Prostate gland (tissue), 2 donors: ENCODE measurements at regions not wholly inside any gene's neighbourhood (a gene's known extent, or its start where the extent isn't known, plus 50 kb on each side); places are given as distances from the start of the nearest gene placed in this dataset.

ENCODE experiments used
- DNase-seq: peaks from one replicate; pipeline ENCODE4 v3.0.0-alpha.2; 2019; ENCODE audit warnings: low spot score
- H3K27ac ChIP-seq, 2 donors: fragments of 200-600 bp; sonication (generic); 2 replicates each; pipeline ENCODE4 v1.5.1; 2017 to 2019
- H3K27me3 ChIP-seq: fragments of 200-600 bp; sonication (generic); replicated peaks from 2 replicates; pipeline ENCODE4 v1.5.1; 2019; ENCODE audit not compliant: insufficient read depth
- H3K36me3 ChIP-seq, 2 donors: fragments of 200-600 bp; sonication (generic); 1 replicate in 1 of 2; 2 replicates in 1 of 2; pipeline versions ENCODE4 v1.5.1 to v1.8.1; 2017 to 2019
- H3K4me1 ChIP-seq: fragments of 200-600 bp; sonication (generic); replicated peaks from 2 replicates; pipeline ENCODE4 v1.5.1; 2019
- H3K4me3 ChIP-seq, 2 donors: fragments of 200-600 bp; sonication (generic); 2 replicates each; pipeline ENCODE4 v1.5.1; 2017 to 2019
- H3K9me3 ChIP-seq: fragments of 200-600 bp; sonication (generic); 2 replicates; pipeline ENCODE4 v1.5.1; 2017
- POLR2A ChIP-seq: fragments of 450-650 bp; IDR thresholded peaks from one replicate; pipeline ENCODE4 v1.6.1; 2016; ENCODE audit warnings: antibody characterized with exemption, mild to moderate bottlenecking
- POLR2AphosphoS5 ChIP-seq: sonication (generic); formaldehyde crosslinking; IDR thresholded peaks from one replicate; pipeline ENCODE4 v1.6.1; 2017; ENCODE audit warnings: antibody characterized with exemption
- WGBS: methylation state at CpG from one replicate; pipeline ENCODE4 v1.1.5; 2018; 5-methylcytosine and 5-hydroxymethylcytosine counted together
- intact Hi-C: fragments of 100-400 bp; cut with DNase I; formaldehyde crosslinking; loops from one replicate; pipeline ENCODE4 v1.14.2; 2022
- TF ChIP-seq, protein P1 (sequence below), 4 experiments: fragments of 200-600 bp in 2 of 4; fragments of 450-650 bp in 2 of 4; sonication (generic) in 2 of 4; IDR thresholded peaks; 1 replicate in 3 of 4; 2 replicates in 1 of 4; pipeline ENCODE4 v1.5.1; 2016 to 2019; ENCODE audit warnings: antibody characterized with exemption in 4 of 4, mild to moderate bottlenecking in 2 of 4, moderate library complexity in 2 of 4

- intact Hi-C loops = no loop called here
- DNase-seq = no peak
- Histone ChIP-seq H3K36me3 (no peaks in the 10 kb centered on the region), H3K9me3 (no peaks in the 10 kb centered on the region), H3K27ac (no peak overlapping the region), H3K4me1 (no peaks in the 10 kb centered on the region), H3K27me3 (no peaks in the 10 kb centered on the region), H3K4me3 (no peak overlapping the region)
- 76% methylated on average over 1 of the region's 1 CpG for WGBS
- no peak for TF ChIP-seq POLR2A
- no peak for TF ChIP-seq POLR2AphosphoS5
- TF ChIP-seq, protein P1, sequence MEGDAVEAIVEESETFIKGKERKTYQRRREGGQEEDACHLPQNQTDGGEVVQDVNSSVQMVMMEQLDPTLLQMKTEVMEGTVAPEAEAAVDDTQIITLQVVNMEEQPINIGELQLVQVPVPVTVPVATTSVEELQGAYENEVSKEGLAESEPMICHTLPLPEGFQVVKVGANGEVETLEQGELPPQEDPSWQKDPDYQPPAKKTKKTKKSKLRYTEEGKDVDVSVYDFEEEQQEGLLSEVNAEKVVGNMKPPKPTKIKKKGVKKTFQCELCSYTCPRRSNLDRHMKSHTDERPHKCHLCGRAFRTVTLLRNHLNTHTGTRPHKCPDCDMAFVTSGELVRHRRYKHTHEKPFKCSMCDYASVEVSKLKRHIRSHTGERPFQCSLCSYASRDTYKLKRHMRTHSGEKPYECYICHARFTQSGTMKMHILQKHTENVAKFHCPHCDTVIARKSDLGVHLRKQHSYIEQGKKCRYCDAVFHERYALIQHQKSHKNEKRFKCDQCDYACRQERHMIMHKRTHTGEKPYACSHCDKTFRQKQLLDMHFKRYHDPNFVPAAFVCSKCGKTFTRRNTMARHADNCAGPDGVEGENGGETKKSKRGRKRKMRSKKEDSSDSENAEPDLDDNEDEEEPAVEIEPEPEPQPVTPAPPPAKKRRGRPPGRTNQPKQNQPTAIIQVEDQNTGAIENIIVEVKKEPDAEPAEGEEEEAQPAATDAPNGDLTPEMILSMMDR (IDR thresholded peaks at IDR 0.05) = no peak
These were observed 94.4 kb downstream of the DTWD1 start for GRCh38 chr15:49715211-49715610.

DNA sequence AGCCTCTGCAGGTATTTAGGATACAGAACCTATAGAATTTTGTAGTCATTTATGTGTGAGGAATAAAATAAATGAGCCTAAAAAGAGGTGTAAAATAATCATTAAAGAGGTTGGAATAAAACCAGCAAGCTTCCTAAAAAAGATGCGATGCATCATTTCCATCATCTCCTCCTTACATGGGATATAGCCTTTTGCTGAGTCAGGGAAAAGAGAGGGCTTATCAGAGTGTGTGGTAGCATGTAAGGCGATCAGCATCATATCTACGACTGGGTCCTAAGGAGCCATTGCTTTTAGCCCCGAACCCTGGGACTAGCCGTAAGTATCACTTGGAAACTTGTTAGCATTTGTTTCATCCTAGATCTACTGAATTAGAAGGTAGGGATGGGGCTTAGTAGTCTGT, 94.9 kb downstream of the DTWD1 start:
- no peaks in the 10 kb centered on the region for H3K36me3 ChIP-seq
- no peak overlapping the region for H3K4me3 ChIP-seq
- H3K27ac ChIP-seq = no peak overlapping the region
- no peaks in the 10 kb centered on the region for H3K27me3 ChIP-seq
- DNase-seq = no peak
- no peaks in the 10 kb centered on the region for H3K9me3 ChIP-seq
- WGBS = 96% methylated on average over 5 of the region's 5 CpGs
- intact Hi-C loops = no loop called here
- TF ChIP-seq POLR2AphosphoS5 (no peak), POLR2A (no peak)
- TF ChIP-seq, protein P1 (IDR thresholded peaks at IDR 0.05) = no peak
- H3K4me1 ChIP-seq = no peaks in the 10 kb centered on the region

- intact Hi-C loops = no loop called here
- H3K9me3 ChIP-seq = no peaks in the 10 kb centered on the region
- H3K36me3 ChIP-seq = no peaks in the 10 kb centered on the region
- TF ChIP-seq POLR2A (no peak), POLR2AphosphoS5 (no peak)
- TF ChIP-seq, protein P1 (IDR thresholded peaks at IDR 0.05) = no peak
- no peak for DNase-seq
- no peak overlapping the region for H3K4me3 ChIP-seq
- no peaks in the 10 kb centered on the region for H3K4me1 ChIP-seq
- WGBS = 79% methylated on average over 2 of the region's 2 CpGs
- H3K27ac ChIP-seq = no peak overlapping the region
- H3K27me3 ChIP-seq = no peaks in the 10 kb centered on the region
These were observed 97.4 kb downstream of the DTWD1 start for GRCh38 chr15:49718234-49718633.

GRCh38 chr15:49718846-49719245, 98.0 kb downstream of the DTWD1 start:
- 67% methylated on average over 3 of the region's 3 CpGs for WGBS
- Histone ChIP-seq H3K4me3 (no peak overlapping the region), H3K9me3 (no peaks in the 10 kb centered on the region), H3K36me3 (no peaks in the 10 kb centered on the region), H3K27me3 (no peaks in the 10 kb centered on the region), H3K27ac (no peak overlapping the region), H3K4me1 (no peaks in the 10 kb centered on the region)
- TF ChIP-seq POLR2AphosphoS5 = no peak
- no peak for TF ChIP-seq POLR2A
- TF ChIP-seq, protein P1 (IDR thresholded peaks at IDR 0.05) = no peak
- intact Hi-C loops = no loop called here
- DNase-seq = no peak

- Histone ChIP-seq H3K4me1 (no peaks in the 10 kb centered on the region), H3K9me3 (no peaks in the 10 kb centered on the region), H3K4me3 (no peak overlapping the region), H3K36me3 (no peaks in the 10 kb centered on the region), H3K27ac (no peak overlapping the region), H3K27me3 (no peaks in the 10 kb centered on the region)
- DNase-seq = no peak
- WGBS = 73% methylated on average over 3 of the region's 3 CpGs
- TF ChIP-seq POLR2A (no peak), POLR2AphosphoS5 (no peak)
- TF ChIP-seq, protein P1 (IDR thresholded peaks at IDR 0.05) = no peak
- intact Hi-C loops = no loop called here
These were observed 99.4 kb downstream of the DTWD1 start for GRCh38 chr15:49720261-49720660.
